A549 (cell line): ENCODE measurements at regions not wholly inside any gene's neighbourhood (a gene's known extent, or its start where the extent isn't known, plus 50 kb on each side); places are given as distances from the start of the nearest gene placed in this dataset.
"Not testable (repeated sequence)": the region's sequence is repeated elsewhere in the genome, so short reads cannot be mapped to it uniquely, and the experiment has no call there.

Experiments
- ATAC-seq, 2 experiments: fragments of 200-7000 bp in 1 of 2; fragments of >200 bp in 1 of 2; cut with Nextera tagmentation in 1 of 2; cut with Tn5 transposase in 1 of 2; 3 replicates each; pipeline versions ENCODE4 v1.8.0 to v1.9.1; 2018 to 2020; ENCODE audit warnings: mild to moderate bottlenecking in 1 of 2, moderate library complexity in 1 of 2
- CTCF ChIA-PET: fragments of 300-600 bp; sonication (Branson Sonifier 250); formaldehyde crosslinking; extraction: SDS; loops from one replicate; lab custom pipeline; 2021; ENCODE audit warnings: antibody characterized with exemption, inconsistent platforms; lab: Yijun Ruan, JAX
- POLR2A ChIA-PET: fragments of 350-600 bp; formaldehyde crosslinking; extraction: SDS; loops from one replicate; lab custom pipeline; 2021; ENCODE audit warnings: antibody characterized with exemption, inconsistent platforms; lab: Yijun Ruan, JAX
- DNase-seq, 2 experiments: peaks; one replicate each; pipeline versions ENCODE4 v3.0.0 to v3.0.0-alpha.2; 2011 to 2016; ENCODE audit warnings: low read depth in 1 of 2, low spot score in 1 of 2
- FAIRE-seq: peaks from 2 replicates; lab custom pipeline; 2011; peaks lifted over from hg19 to GRCh38; lab: Jason Lieb, UNC
- H3K27ac ChIP-seq, 2 experiments: fragments of >200 bp; sonication (Bioruptor Twin); formaldehyde crosslinking; 3 replicates each; pipeline ENCODE4 v1.5.1; 2016 to 2017
- H3K4me1 ChIP-seq: fragments of >200 bp; sonication (Bioruptor Twin); formaldehyde crosslinking; 3 replicates; pipeline ENCODE4 v1.6.1; 2016
- H3K4me2 ChIP-seq: fragments of >200 bp; sonication (Bioruptor Twin); formaldehyde crosslinking; 3 replicates; pipeline ENCODE4 v1.6.1; 2016
- H3K4me3 ChIP-seq: fragments of >200 bp; sonication (Bioruptor Twin); formaldehyde crosslinking; 3 replicates; pipeline ENCODE4 v1.5.1; 2016
- H3K9me3 ChIP-seq: fragments of >200 bp; sonication (Bioruptor Twin); formaldehyde crosslinking; 3 replicates; pipeline ENCODE4 v1.6.1; 2016
- CBX2 ChIP-seq: fragments of 200-600 bp; sonication (generic); IDR thresholded peaks from 2 replicates; pipeline ENCODE4 v1.6.1; 2016; ENCODE audit warnings: low read depth, mild to moderate bottlenecking, borderline replicate concordance
- CBX8 ChIP-seq: fragments of 200-600 bp; sonication (generic); IDR thresholded peaks from 2 replicates; pipeline ENCODE4 v1.6.1; 2016
- CEBPB ChIP-seq, 2 experiments: fragments of >200 bp in 1 of 2; sonication (Bioruptor Twin) in 1 of 2; formaldehyde crosslinking in 1 of 2; IDR thresholded peaks; 2 replicates each; pipeline ENCODE4 v1.6.1; 2012 to 2016
- CTCF ChIP-seq: fragments of >200 bp; sonication (Bioruptor Twin); formaldehyde crosslinking; IDR thresholded peaks from 3 replicates; pipeline ENCODE4 v1.5.1; 2016
- EHMT2 ChIP-seq: fragments of 200-600 bp; sonication (generic); IDR thresholded peaks from 2 replicates; pipeline ENCODE4 v1.6.1; 2016; ENCODE audit warnings: antibody characterized with exemption, low read depth, mild to moderate bottlenecking, moderate library complexity
- FOSL2 ChIP-seq, 2 experiments: fragments of 450-650 bp in 1 of 2; fragments of >200 bp in 1 of 2; sonication (Bioruptor Twin) in 1 of 2; formaldehyde crosslinking; IDR thresholded peaks; 2 replicates each; pipeline versions ENCODE4 v1.5.0 to v1.6.1; 2016 to 2020; ENCODE audit warnings: mild to moderate bottlenecking in 1 of 2, moderate library complexity in 1 of 2
- FOXS1 ChIP-seq: fragments of 250-450 bp; sonication (Bioruptor Pico); IDR thresholded peaks from 2 replicates; pipeline ENCODE4 v1.5.0; 2020; ENCODE audit warnings: mild to moderate bottlenecking, moderate library complexity
- GATA3 ChIP-seq: IDR thresholded peaks from 2 replicates; pipeline ENCODE4 v1.6.1; 2012; ENCODE audit warnings: borderline replicate concordance
- HES2 ChIP-seq: fragments of >200 bp; sonication (Bioruptor Twin); formaldehyde crosslinking; IDR thresholded peaks from 2 replicates; pipeline ENCODE4 v1.6.1; 2016
- HOXA7 ChIP-seq: fragments of 250-450 bp; sonication (Bioruptor Pico); IDR thresholded peaks from 2 replicates; pipeline ENCODE4 v1.5.0; 2020; ENCODE audit warnings: mild to moderate bottlenecking, moderate library complexity
- KDM1A ChIP-seq: fragments of 200-600 bp; sonication (generic); IDR thresholded peaks from 2 replicates; pipeline ENCODE4 v1.6.1; 2016; ENCODE audit warnings: low read depth, mild to moderate bottlenecking
- KDM5A ChIP-seq: fragments of 200-600 bp; sonication (generic); IDR thresholded peaks from 2 replicates; pipeline ENCODE4 v1.6.1; 2016; ENCODE audit warnings: antibody characterized with exemption, mild to moderate bottlenecking
- MAZ ChIP-seq: fragments of 150-350 bp; IDR thresholded peaks from 2 replicates; pipeline ENCODE4 v1.6.1; 2014; ENCODE audit warnings: antibody characterized with exemption, low read depth, low read length, borderline replicate concordance
- MYC ChIP-seq: IDR thresholded peaks from 2 replicates; pipeline ENCODE4 v1.6.1; 2012; ENCODE audit warnings: mild to moderate bottlenecking, inconsistent platforms, low read length, improper control_type of control experiment, borderline replicate concordance
- NFE2L2 ChIP-seq: fragments of 150-350 bp; conservative IDR thresholded peaks from 2 replicates; pipeline ENCODE4 v1.6.1; 2014; ENCODE audit warnings: low read length
- NPAS2 ChIP-seq: fragments of 250-450 bp; sonication (Bioruptor Pico); IDR thresholded peaks from 2 replicates; pipeline ENCODE4 v1.8.0; 2022; ENCODE audit warnings: mild to moderate bottlenecking, moderate library complexity, borderline replicate concordance
- RAD21 ChIP-seq, 2 experiments: fragments of >200 bp in 1 of 2; sonication (Bioruptor Twin) in 1 of 2; formaldehyde crosslinking in 1 of 2; IDR thresholded peaks in 1 of 2; conservative IDR thresholded peaks in 1 of 2; 2 replicates in 1 of 2; 3 replicates in 1 of 2; pipeline ENCODE4 v1.6.1; 2012 to 2018; ENCODE audit warnings: inconsistent platforms in 1 of 2
- RARB ChIP-seq: fragments of 250-450 bp; sonication (Bioruptor Pico); IDR thresholded peaks from 2 replicates; pipeline ENCODE4 v1.8.0; 2021; ENCODE audit warnings: mild to moderate bottlenecking, moderate library complexity
- REST ChIP-seq: fragments of 200-600 bp; sonication (generic); IDR thresholded peaks from 2 replicates; pipeline ENCODE4 v1.6.1; 2016; ENCODE audit warnings: antibody characterized with exemption, mild to moderate bottlenecking, moderate library complexity
- SREBF2 ChIP-seq: fragments of 450-650 bp; IDR thresholded peaks from 2 replicates; pipeline ENCODE4 v1.6.1; 2014; ENCODE audit warnings: mild to moderate bottlenecking, moderate library complexity
- TFCP2L1 ChIP-seq: fragments of 250-450 bp; sonication (Bioruptor Pico); IDR thresholded peaks from 2 replicates; pipeline ENCODE4 v1.5.0; 2021; ENCODE audit warnings: mild to moderate bottlenecking
- ZC3H11A ChIP-seq: fragments of 450-650 bp; IDR thresholded peaks from 2 replicates; pipeline ENCODE4 v1.6.1; 2014; ENCODE audit warnings: antibody characterized with exemption, mild to moderate bottlenecking
- ZFP36 ChIP-seq: fragments of 450-650 bp; IDR thresholded peaks from 2 replicates; pipeline ENCODE4 v1.6.1; 2014; ENCODE audit warnings: borderline replicate concordance; ENCODE audit not compliant: partially characterized antibody
- WGBS: methylation state at CpG from one replicate; pipeline ENCODE4 v1.1.6; 2017; ENCODE audit errors: missing lambda C conversion rate; 5-methylcytosine and 5-hydroxymethylcytosine counted together
- TF ChIP-seq, protein P1 (sequence below): fragments of 450-650 bp; IDR thresholded peaks from 2 replicates; pipeline ENCODE4 v1.6.1; 2014; ENCODE audit warnings: antibody characterized with exemption
- TF ChIP-seq, protein P2 (sequence below): fragments of 250-450 bp; sonication (Bioruptor Pico); IDR thresholded peaks from 2 replicates; pipeline ENCODE4 v1.5.0; 2021; ENCODE audit warnings: mild to moderate bottlenecking, moderate library complexity, borderline replicate concordance
- TF ChIP-seq, protein P3 (sequence below): fragments of 150-350 bp; IDR thresholded peaks from 2 replicates; pipeline ENCODE4 v1.6.1; 2014; ENCODE audit warnings: low read depth, mild to moderate bottlenecking, low read length

- Histone ChIP-seq H3K4me2 (no peak overlapping the region), H3K4me1 (no peaks in the 10 kb centered on the region), H3K27ac (no peak overlapping the region), H3K9me3 (no peaks in the 10 kb centered on the region), H3K4me3 (no peak overlapping the region)
- ATAC-seq (no peak), FAIRE-seq (no peak), DNase-seq (no peak)
- TF ChIP-seq RAD21 (conservative IDR thresholded peaks at IDR 0.05 in 1 of 2, IDR thresholded peaks at IDR 0.05 in 1 of 2) = no peak
- TF ChIP-seq KDM5A = no peak
- no peak for TF ChIP-seq HES2
- no peak for TF ChIP-seq CBX2
- no peak for TF ChIP-seq NFE2L2
- TF ChIP-seq CTCF = no peak
- TF ChIP-seq MAZ = no peak
- TF ChIP-seq CEBPB (IDR thresholded peaks at IDR 0.05) = no peak
- no peak for TF ChIP-seq KDM1A
- TF ChIP-seq, protein P1, sequence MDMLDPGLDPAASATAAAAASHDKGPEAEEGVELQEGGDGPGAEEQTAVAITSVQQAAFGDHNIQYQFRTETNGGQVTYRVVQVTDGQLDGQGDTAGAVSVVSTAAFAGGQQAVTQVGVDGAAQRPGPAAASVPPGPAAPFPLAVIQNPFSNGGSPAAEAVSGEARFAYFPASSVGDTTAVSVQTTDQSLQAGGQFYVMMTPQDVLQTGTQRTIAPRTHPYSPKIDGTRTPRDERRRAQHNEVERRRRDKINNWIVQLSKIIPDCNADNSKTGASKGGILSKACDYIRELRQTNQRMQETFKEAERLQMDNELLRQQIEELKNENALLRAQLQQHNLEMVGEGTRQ = no peak
- no peak for TF ChIP-seq CBX8
- TF ChIP-seq MYC = no peak
- TF ChIP-seq HOXA7 (CRISPR knock-in tag) = no peak
- TF ChIP-seq, protein P2, sequence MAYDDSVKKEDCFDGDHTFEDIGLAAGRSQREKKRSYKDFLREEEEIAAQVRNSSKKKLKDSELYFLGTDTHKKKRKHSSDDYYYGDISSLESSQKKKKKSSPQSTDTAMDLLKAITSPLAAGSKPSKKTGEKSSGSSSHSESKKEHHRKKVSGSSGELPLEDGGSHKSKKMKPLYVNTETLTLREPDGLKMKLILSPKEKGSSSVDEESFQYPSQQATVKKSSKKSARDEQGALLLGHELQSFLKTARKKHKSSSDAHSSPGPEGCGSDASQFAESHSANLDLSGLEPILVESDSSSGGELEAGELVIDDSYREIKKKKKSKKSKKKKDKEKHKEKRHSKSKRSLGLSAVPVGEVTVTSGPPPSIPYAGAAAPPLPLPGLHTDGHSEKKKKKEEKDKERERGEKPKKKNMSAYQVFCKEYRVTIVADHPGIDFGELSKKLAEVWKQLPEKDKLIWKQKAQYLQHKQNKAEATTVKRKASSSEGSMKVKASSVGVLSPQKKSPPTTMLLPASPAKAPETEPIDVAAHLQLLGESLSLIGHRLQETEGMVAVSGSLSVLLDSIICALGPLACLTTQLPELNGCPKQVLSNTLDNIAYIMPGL = no peak
- TF ChIP-seq TFCP2L1 = no peak
- TF ChIP-seq ZFP36 = no peak
- no peak for TF ChIP-seq ZC3H11A
- ChIA-PET CTCF (no interaction called here), POLR2A (no interaction called here)
- WGBS = 28% methylated on average over 1 of the region's 1 CpG
Measured at GRCh38 chr11:42422090-42422489, 889.7 kb upstream of the API5 start.

GRCh38 chr11:42434911-42435310, 876.9 kb upstream of the API5 start:
- WGBS = 45% methylated on average over 15 of the region's 25 CpGs
- DNase-seq, CTCF ChIA-PET, H3K4me3 ChIP-seq, ATAC-seq, H3K4me2 ChIP-seq, H3K4me1 ChIP-seq, H3K27ac ChIP-seq, POLR2A ChIA-PET, H3K9me3 ChIP-seq, FAIRE-seq: not testable (repeated sequence)

DNA sequence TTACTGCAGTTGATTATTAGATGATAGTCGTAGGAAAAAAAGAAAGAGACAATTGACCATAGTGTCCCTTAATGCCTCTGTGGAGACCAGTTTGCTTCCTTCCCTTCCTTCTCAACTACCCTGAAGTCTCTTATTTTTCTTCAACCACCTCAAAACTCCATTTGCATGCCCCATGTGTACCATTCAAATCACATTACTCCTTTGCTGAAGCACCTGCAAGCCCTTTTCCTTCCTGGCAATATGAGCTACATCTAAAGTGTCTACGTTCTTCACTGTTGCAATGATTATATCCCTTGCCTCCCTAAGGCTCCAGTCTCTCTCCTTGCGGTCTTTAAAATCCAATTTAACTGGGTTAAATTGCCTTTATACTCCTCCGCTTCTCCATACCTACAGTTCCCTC, 867.4 kb upstream of the API5 start:
- under 1% methylated on average over 4 of the region's 4 CpGs for WGBS
- CTCF ChIA-PET = interaction anchor here (1.5 kb wide), 1 partner anchor 187 kb away, joined by 3 read pairs; no protein-coding TSS in a partner anchor
- TF ChIP-seq FOXS1 (CRISPR knock-in tag) = no peak
- no peak for TF ChIP-seq NPAS2
- TF ChIP-seq REST = no peak
- no peak for TF ChIP-seq EHMT2
- no peak for TF ChIP-seq SREBF2
- TF ChIP-seq, protein P3, sequence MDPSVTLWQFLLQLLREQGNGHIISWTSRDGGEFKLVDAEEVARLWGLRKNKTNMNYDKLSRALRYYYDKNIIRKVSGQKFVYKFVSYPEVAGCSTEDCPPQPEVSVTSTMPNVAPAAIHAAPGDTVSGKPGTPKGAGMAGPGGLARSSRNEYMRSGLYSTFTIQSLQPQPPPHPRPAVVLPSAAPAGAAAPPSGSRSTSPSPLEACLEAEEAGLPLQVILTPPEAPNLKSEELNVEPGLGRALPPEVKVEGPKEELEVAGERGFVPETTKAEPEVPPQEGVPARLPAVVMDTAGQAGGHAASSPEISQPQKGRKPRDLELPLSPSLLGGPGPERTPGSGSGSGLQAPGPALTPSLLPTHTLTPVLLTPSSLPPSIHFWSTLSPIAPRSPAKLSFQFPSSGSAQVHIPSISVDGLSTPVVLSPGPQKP = no peak
- TF ChIP-seq GATA3 = no peak
- no peak for TF ChIP-seq RARB (CRISPR knock-in tag)
- TF ChIP-seq FOSL2 (IDR thresholded peaks at IDR 0.05) = no peak
- TF ChIP-seq FOSL2 (CRISPR knock-in tag; IDR thresholded peaks at IDR 0.05) = no peak

More for the DNA sequence above, 867.4 kb upstream of the API5 start:
- FAIRE-seq (no peak), ATAC-seq (no peak), DNase-seq (no peak)
- Histone ChIP-seq H3K27ac (no peak overlapping the region), H3K9me3 (no peaks in the 10 kb centered on the region), H3K4me2 (no peak overlapping the region), H3K4me3 (no peak overlapping the region), H3K4me1 (no peaks in the 10 kb centered on the region)
- POLR2A ChIA-PET = no interaction called here
